ENCODE measurements at regions not wholly inside any gene's neighbourhood (a gene's known extent, or its start where the extent isn't known, plus 50 kb on each side); places are given as distances from the start of the nearest gene placed in this dataset.

DNA sequence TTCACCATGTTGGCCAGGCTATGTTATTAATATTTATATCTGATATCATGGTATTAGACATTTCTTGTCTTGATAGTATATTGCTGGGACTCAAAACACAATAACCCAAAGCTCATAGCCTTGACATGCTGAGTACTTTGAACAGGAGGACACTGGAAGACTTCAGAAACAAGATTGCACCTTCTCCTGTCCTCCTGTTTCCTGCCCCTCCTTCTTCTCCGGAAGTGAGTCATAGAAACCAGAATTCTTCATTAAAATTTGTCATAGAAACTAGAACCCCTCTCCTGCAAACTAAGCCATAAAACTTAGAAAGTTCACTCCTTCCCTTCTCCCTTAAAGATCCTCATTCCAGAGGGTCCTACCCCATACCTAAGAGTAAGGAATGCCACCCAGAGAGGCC is 400.2 kb downstream of the SLITRK5 start:
- Histone ChIP-seq H3K4me1 (no peaks in the 10 kb centered on the region), H3K4me3 (no peak overlapping the region), H3F3A (ENCODE audit: low read depth) (no peaks in the 10 kb centered on the region), H3K9ac (no peak overlapping the region), H4K20me1 (ENCODE audit: low read depth) (no peaks in the 10 kb centered on the region), H3K4me2 (no peak overlapping the region), H2AFZ (replicated peaks) (no peak overlapping the region), H3K27ac (no peak overlapping the region), H3K27me3 (no peaks in the 10 kb centered on the region), H3K9me3 (ENCODE audit: low read depth) (no peaks in the 10 kb centered on the region), H3K36me3 (no peaks in the 10 kb centered on the region), H3K79me2 (ENCODE audit: low read depth) (no peaks in the 10 kb centered on the region)
- Mint-ChIP-seq H3K27me3 (ENCODE audit: insufficient read depth, low read depth) (no peaks in the 10 kb centered on the region), H3K9me3 (no peaks in the 10 kb centered on the region), H3K36me3 (no peaks in the 10 kb centered on the region), H3K4me3 (no peak overlapping the region), H3K4me1 (no peaks in the 10 kb centered on the region), H3K27ac (no peak overlapping the region)
- DNase-seq (ENCODE audit: low spot score), result no peak
- TF ChIP-seq EZH2 (IDR thresholded peaks at IDR 0.05) (no peak), EZH2phosphoT487 (IDR thresholded peaks at IDR 0.05) (no peak)
- TF ChIP-seq, protein P1, sequence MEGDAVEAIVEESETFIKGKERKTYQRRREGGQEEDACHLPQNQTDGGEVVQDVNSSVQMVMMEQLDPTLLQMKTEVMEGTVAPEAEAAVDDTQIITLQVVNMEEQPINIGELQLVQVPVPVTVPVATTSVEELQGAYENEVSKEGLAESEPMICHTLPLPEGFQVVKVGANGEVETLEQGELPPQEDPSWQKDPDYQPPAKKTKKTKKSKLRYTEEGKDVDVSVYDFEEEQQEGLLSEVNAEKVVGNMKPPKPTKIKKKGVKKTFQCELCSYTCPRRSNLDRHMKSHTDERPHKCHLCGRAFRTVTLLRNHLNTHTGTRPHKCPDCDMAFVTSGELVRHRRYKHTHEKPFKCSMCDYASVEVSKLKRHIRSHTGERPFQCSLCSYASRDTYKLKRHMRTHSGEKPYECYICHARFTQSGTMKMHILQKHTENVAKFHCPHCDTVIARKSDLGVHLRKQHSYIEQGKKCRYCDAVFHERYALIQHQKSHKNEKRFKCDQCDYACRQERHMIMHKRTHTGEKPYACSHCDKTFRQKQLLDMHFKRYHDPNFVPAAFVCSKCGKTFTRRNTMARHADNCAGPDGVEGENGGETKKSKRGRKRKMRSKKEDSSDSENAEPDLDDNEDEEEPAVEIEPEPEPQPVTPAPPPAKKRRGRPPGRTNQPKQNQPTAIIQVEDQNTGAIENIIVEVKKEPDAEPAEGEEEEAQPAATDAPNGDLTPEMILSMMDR (IDR thresholded peaks at IDR 0.05), result no peak

- Histone ChIP-seq H3F3A (ENCODE audit: low read depth) (no peaks in the 10 kb centered on the region), H3K4me1 (no peaks in the 10 kb centered on the region), H3K79me2 (ENCODE audit: low read depth) (no peaks in the 10 kb centered on the region), H3K27ac (no peak overlapping the region), H4K20me1 (ENCODE audit: low read depth) (no peaks in the 10 kb centered on the region), H3K9ac (no peak overlapping the region), H3K36me3 (no peaks in the 10 kb centered on the region), H3K9me3 (ENCODE audit: low read depth) (no peaks in the 10 kb centered on the region), H2AFZ (replicated peaks) (peak overlapping the region; percentile 5), H3K27me3 (no peaks in the 10 kb centered on the region), H3K4me3 (no peak overlapping the region), H3K4me2 (no peak overlapping the region)
- Mint-ChIP-seq H3K4me3 (no peak overlapping the region), H3K27me3 (ENCODE audit: insufficient read depth, low read depth) (no peaks in the 10 kb centered on the region), H3K9me3 (no peaks in the 10 kb centered on the region), H3K27ac (no peak overlapping the region), H3K4me1 (no peaks in the 10 kb centered on the region), H3K36me3 (no peaks in the 10 kb centered on the region)
- TF ChIP-seq EZH2phosphoT487 (IDR thresholded peaks at IDR 0.05) (no peak), EZH2 (IDR thresholded peaks at IDR 0.05) (no peak)
- TF ChIP-seq, protein P1 (IDR thresholded peaks at IDR 0.05), result no peak
- no peak for DNase-seq (ENCODE audit: low spot score)
Observed at GRCh38 chr13:88074794-88075510, 403.8 kb downstream of the SLITRK5 start.

- Histone ChIP-seq H3K27ac (no peak overlapping the region), H4K20me1 (ENCODE audit: low read depth) (no peaks in the 10 kb centered on the region), H3K9me3 (ENCODE audit: low read depth) (no peaks in the 10 kb centered on the region), H3K36me3 (no peaks in the 10 kb centered on the region), H3K4me3 (no peak overlapping the region), H3K27me3 (no peaks in the 10 kb centered on the region), H3K4me2 (no peak overlapping the region), H3K4me1 (no peaks in the 10 kb centered on the region), H3K79me2 (ENCODE audit: low read depth) (no peaks in the 10 kb centered on the region), H3F3A (ENCODE audit: low read depth) (no peaks in the 10 kb centered on the region), H3K9ac (no peak overlapping the region), H2AFZ (replicated peaks) (no peak overlapping the region)
- H3K27me3 Mint-ChIP-seq (ENCODE audit: insufficient read depth, low read depth), result no peaks in the 10 kb centered on the region
- H3K4me1 Mint-ChIP-seq, result no peaks in the 10 kb centered on the region
- no peak for TF ChIP-seq EZH2 (IDR thresholded peaks at IDR 0.05)
- TF ChIP-seq, protein P1 (IDR thresholded peaks at IDR 0.05), result no peak
- no peak for TF ChIP-seq EZH2phosphoT487 (IDR thresholded peaks at IDR 0.05)
- DNase-seq (ENCODE audit: low spot score), result no peak
- H3K4me3 Mint-ChIP-seq, result no peak overlapping the region
- H3K36me3 Mint-ChIP-seq, result no peaks in the 10 kb centered on the region
- H3K9me3 Mint-ChIP-seq, result no peaks in the 10 kb centered on the region
- no peak overlapping the region for H3K27ac Mint-ChIP-seq
Observed at GRCh38 chr13:88085036-88085435, 413.9 kb downstream of the SLITRK5 start.

Measured in neural progenitor cell (in vitro differentiated cells).